Subcutaneous abdominal adipose tissue (tissue), 5 donors: ENCODE measurements at regions not wholly inside any gene's neighbourhood (a gene's known extent, or its start where the extent isn't known, plus 50 kb on each side); places are given as distances from the start of the nearest gene placed in this dataset.

Source experiments
- H3K27ac ChIP-seq: one replicate; pipeline ENCODE4 v1.7.0; 2013; ENCODE audit warnings: low read depth, mild to moderate bottlenecking, inconsistent platforms, low read length, moderate library complexity
- H3K27me3 ChIP-seq, 5 donors: one replicate each; pipeline ENCODE4 v1.7.0; 2013; ENCODE audit warnings: low read length in 5 of 5, inconsistent platforms in 1 of 5; ENCODE audit not compliant: control insufficient read depth in 5 of 5, insufficient read depth in 4 of 5
- H3K36me3 ChIP-seq, 5 donors: one replicate each; pipeline ENCODE4 v1.7.0; 2013; ENCODE audit warnings: low read length in 5 of 5; ENCODE audit not compliant: control insufficient read depth in 5 of 5, insufficient read depth in 5 of 5
- H3K4me1 ChIP-seq, 5 donors: one replicate each; pipeline ENCODE4 v1.7.0; 2013; ENCODE audit warnings: low read length in 5 of 5, mild to moderate bottlenecking in 3 of 5, moderate library complexity in 1 of 5; ENCODE audit not compliant: control insufficient read depth in 5 of 5, insufficient read depth in 5 of 5
- H3K4me3 ChIP-seq, 5 donors: one replicate each; pipeline ENCODE4 v1.7.0; 2013; ENCODE audit warnings: low read length in 5 of 5, low read depth in 1 of 5
- H3K9ac ChIP-seq, 5 donors: one replicate each; pipeline ENCODE4 v1.7.0; 2013; ENCODE audit warnings: low read length in 5 of 5, mild to moderate bottlenecking in 4 of 5, moderate library complexity in 3 of 5
- H3K9me3 ChIP-seq, 5 donors: one replicate each; pipeline ENCODE4 v1.7.0; 2013; ENCODE audit warnings: low read length in 5 of 5; ENCODE audit not compliant: control insufficient read depth in 5 of 5
- donor health status: healthy.
- donor health status: healthy.
- donor health status: healthy.
- donor health status: healthy.
- donor health status: healthy.

- Histone ChIP-seq H3K4me1 (peaks cover 0 to 45% (median 25%) of the 10 kb centered on the region in 5 donors), H3K4me3 (no peak overlapping the region), H3K27me3 (peaks cover 0 to 3% (median 0%) of the 10 kb centered on the region in 5 donors), H3K9me3 (peaks cover 0 to 3% (median 0%) of the 10 kb centered on the region in 5 donors), H3K9ac (no peak overlapping the region), H3K27ac (no peak overlapping the region), H3K36me3 (no peaks in the 10 kb centered on the region)
Measured at GRCh38 chr18:79579807-79580497, 99.7 kb upstream of the CTDP1 start.

- Histone ChIP-seq H3K36me3 (no peaks in the 10 kb centered on the region), H3K9me3 (peaks cover 0 to 3% (median 0%) of the 10 kb centered on the region in 5 donors), H3K4me3 (no peak overlapping the region), H3K27me3 (peaks cover 0 to 3% (median 0%) of the 10 kb centered on the region in 5 donors), H3K4me1 (peaks cover 0 to 40% (median 23%) of the 10 kb centered on the region in 5 donors), H3K9ac (no peak overlapping the region), H3K27ac (no peak overlapping the region)
Measured at GRCh38 chr18:79580498-79581171, 99.0 kb upstream of the CTDP1 start.

DNA sequence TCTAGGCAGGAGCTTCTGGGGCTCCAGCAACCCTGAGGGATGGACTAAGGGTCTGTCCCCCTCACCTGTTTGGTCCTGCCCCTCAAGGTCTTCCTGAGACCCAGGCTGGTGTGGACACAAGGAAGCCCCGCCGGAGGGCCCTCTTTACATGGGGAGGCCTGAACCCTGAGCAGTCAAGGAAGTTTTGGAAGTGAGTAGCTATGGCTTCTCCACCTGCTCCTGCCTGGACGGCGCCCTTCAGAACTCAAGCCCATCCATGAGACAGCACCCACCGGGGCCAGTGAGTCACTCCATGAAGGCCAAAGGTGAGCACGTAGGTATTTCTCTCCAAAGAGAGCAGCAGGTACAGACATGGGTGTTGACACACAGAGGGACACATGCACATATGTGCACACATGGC, 98.2 kb upstream of the CTDP1 start:
- peaks cover 0 to 3% (median 0%) of the 10 kb centered on the region in 5 donors for H3K9me3 ChIP-seq
- peaks cover 0 to 33% (median 17%) of the 10 kb centered on the region in 5 donors for H3K4me1 ChIP-seq
- H3K27ac ChIP-seq, result no peak overlapping the region
- H3K36me3 ChIP-seq, result no peaks in the 10 kb centered on the region
- peaks cover 0 to 3% (median 0%) of the 10 kb centered on the region in 5 donors for H3K27me3 ChIP-seq
- H3K4me3 ChIP-seq, result no peak overlapping the region
- H3K9ac ChIP-seq, result no peak overlapping the region

DNA sequence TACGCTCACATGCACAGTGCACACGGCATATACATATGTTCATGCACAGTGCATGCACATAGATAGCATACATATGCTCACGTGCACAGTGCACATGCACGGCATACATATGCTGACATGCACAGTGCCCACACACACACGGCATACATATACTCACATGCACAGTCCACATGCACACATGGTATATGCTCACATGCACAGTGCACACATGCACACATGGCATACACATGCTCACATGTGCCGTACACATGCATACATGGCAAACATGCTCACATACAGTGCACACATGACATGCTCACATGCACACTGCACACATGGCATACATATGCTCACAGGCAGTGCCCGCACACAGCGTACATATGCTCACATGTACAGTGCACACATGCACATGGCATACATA, 97.7 kb upstream of the CTDP1 start:
- Histone ChIP-seq H3K9ac (no peak overlapping the region), H3K9me3 (peaks cover 0 to 3% (median 0%) of the 10 kb centered on the region in 5 donors), H3K27ac (no peak overlapping the region), H3K4me1 (peaks cover 0 to 28% (median 12%) of the 10 kb centered on the region in 5 donors), H3K36me3 (no peaks in the 10 kb centered on the region), H3K27me3 (peaks cover 0 to 3% (median 0%) of the 10 kb centered on the region in 5 donors), H3K4me3 (no peak overlapping the region)

GRCh38 chr18:79582978-79583377, 96.6 kb upstream of the CTDP1 start:
- Histone ChIP-seq H3K36me3 (no peaks in the 10 kb centered on the region), H3K27me3 (peaks cover 0 to under 1% (median 0%) of the 10 kb centered on the region in 5 donors), H3K4me1 (peaks cover 0 to 23% (median 6%) of the 10 kb centered on the region in 5 donors), H3K27ac (no peak overlapping the region), H3K9ac (no peak overlapping the region), H3K9me3 (peaks cover 0 to 3% (median 0%) of the 10 kb centered on the region in 5 donors), H3K4me3 (no peak overlapping the region)

- no peak overlapping the region for H3K27ac ChIP-seq
- H3K4me1 ChIP-seq, result peaks cover 1 to 23% (median 9%) of the 10 kb centered on the region in 5 donors
- no peaks in the 10 kb centered on the region for H3K27me3 ChIP-seq
- peaks cover 0 to 3% (median 0%) of the 10 kb centered on the region in 5 donors for H3K9me3 ChIP-seq
- no peaks in the 10 kb centered on the region for H3K36me3 ChIP-seq
- no peak overlapping the region for H3K4me3 ChIP-seq
- no peak overlapping the region for H3K9ac ChIP-seq
Measured at GRCh38 chr18:79583426-79583825, 96.2 kb upstream of the CTDP1 start.

DNA sequence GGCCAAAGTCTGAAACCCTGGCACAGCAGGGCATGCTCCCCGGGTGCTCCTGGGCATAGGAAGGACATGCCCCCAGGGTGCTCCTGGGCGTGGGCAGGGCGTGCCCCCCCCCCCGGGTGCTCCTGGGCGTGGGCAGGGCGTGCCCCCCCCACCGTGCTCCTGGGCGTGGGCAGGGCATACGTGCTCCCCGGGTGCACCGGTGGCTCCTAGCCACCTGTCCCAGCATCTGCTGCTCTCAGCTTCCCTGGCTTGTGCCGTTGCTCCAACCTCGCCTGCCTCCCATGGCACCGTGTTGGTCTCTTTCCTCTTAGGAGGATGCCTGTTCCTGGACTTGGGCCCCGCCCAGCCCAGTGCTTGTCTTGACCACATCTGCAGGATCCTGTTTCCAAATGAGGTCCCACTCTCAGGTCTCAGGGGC, 95.6 kb upstream of the CTDP1 start:
- Histone ChIP-seq H3K36me3 (no peaks in the 10 kb centered on the region), H3K9ac (no peak overlapping the region), H3K27me3 (no peaks in the 10 kb centered on the region), H3K4me3 (no peak overlapping the region), H3K9me3 (peaks cover 0 to 3% (median 0%) of the 10 kb centered on the region in 5 donors), H3K4me1 (peaks cover 2 to 28% (median 13%) of the 10 kb centered on the region in 5 donors), H3K27ac (no peak overlapping the region)

GRCh38 chr18:79584491-79585394, 94.9 kb upstream of the CTDP1 start:
- no peaks in the 10 kb centered on the region for H3K36me3 ChIP-seq
- peaks cover 5 to 35% (median 20%) of the 10 kb centered on the region in 5 donors for H3K4me1 ChIP-seq
- no peak overlapping the region for H3K4me3 ChIP-seq
- H3K27me3 ChIP-seq, result no peaks in the 10 kb centered on the region
- no peak overlapping the region for H3K9ac ChIP-seq
- peaks cover 0 to 3% (median 0%) of the 10 kb centered on the region in 5 donors for H3K9me3 ChIP-seq
- no peak overlapping the region for H3K27ac ChIP-seq

- no peak overlapping the region for H3K4me3 ChIP-seq
- no peak overlapping the region for H3K27ac ChIP-seq
- no peaks in the 10 kb centered on the region for H3K36me3 ChIP-seq
- H3K9me3 ChIP-seq, result peaks cover 0 to 3% (median 0%) of the 10 kb centered on the region in 5 donors
- no peaks in the 10 kb centered on the region for H3K27me3 ChIP-seq
- no peak overlapping the region for H3K9ac ChIP-seq
- H3K4me1 ChIP-seq, result peaks cover 12 to 44% (median 29%) of the 10 kb centered on the region in 5 donors
Measured at GRCh38 chr18:79585395-79586370, 93.9 kb upstream of the CTDP1 start.
